Superior temporal gyrus (tissue), 1 donor: ENCODE measurements at regions not wholly inside any gene's neighbourhood (a gene's known extent, or its start where the extent isn't known, plus 50 kb on each side); places are given as distances from the start of the nearest gene placed in this dataset.
A peak's percentile ranks its signal among the peaks of the same experiment; 100 is the strongest.
"Not testable (repeated sequence)": the region's sequence is repeated elsewhere in the genome, so short reads cannot be mapped to it uniquely, and the experiment has no call there.

Experiments
- DNase-seq: peaks from one replicate; pipeline ENCODE4 v3.0.0-alpha.2; 2016; ENCODE audit errors: extremely low spot score

DNA sequence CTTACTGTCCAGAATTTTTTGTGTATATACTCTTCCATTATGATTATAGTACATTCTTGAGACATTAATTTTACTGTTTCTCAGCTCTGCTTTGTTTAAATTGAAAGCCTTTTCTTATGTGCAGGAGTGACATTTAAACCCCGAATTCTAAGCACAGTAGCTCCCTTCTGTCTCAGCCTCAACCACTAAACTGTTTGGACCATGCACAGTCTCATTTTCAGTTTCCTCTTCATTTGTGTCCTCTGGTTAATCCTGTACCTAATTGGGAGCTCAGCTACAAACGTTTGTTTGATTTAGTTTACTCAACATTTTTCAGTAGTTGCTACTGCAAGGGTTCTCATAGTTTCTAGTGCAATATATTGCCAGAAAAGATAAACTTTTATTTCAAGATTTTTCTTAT, 206.3 kb downstream of the SLITRK5 start:
- no peak for DNase-seq

DNA sequence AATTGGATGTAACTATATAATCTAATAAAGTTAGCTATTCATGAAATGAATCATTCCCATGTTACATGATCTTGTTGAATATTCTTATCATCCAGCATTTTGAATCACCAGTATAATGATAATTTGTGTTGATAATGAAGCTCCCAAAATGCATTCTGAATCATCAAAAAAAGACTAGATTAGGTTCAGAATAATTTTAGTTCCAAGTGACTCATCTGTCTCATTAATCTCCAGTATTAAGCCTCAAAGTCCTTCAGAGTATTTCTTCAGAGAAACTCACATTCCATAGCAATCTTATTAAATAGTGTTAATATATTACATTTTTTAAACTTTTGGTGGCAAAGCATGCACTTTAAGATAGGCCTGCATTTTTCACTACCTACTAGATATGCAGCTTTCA, 207.5 kb downstream of the SLITRK5 start:
- DNase-seq = no peak

DNA sequence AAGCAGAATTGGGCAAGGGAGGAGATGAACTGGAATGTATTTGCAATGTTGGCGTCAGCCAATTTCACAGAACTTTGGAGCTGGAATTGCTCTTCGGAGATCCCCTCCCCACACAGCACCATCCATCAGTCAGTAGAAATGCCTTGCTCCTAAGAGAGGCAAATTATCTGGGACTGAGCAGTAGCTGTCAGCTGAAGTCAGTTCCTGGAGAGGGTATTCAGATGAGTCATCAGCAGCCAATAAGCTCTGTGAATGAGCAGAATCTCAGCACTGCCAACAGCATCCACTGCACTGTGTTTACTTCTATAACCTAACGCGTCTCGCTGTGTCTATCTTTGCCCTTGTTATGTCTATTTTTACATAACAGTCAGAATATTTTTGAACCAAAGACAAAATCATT, 213.7 kb downstream of the SLITRK5 start:
- peak; percentile 36 for DNase-seq

- no peak for DNase-seq
These were observed 216.4 kb downstream of the SLITRK5 start for GRCh38 chr13:87887459-87888123.

DNA sequence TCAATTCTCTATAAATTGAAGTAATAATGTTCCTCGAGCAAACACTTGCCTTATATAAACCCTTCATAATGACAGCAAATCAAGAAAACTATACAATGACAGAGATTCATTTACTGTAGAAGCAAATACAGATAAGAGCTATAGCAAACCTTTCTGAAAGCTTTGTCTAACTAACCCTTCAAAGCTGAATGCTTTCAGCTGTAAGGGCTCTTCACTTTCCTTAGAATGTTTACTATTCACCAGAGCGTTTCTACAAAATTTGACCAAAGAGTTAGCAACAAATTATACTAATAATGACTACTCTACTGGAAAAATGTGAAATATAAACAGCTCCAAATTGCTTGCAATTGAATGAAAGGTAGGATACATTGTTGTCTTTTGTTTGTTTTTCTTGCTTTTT, 218.1 kb downstream of the SLITRK5 start:
- DNase-seq = no peak

DNA sequence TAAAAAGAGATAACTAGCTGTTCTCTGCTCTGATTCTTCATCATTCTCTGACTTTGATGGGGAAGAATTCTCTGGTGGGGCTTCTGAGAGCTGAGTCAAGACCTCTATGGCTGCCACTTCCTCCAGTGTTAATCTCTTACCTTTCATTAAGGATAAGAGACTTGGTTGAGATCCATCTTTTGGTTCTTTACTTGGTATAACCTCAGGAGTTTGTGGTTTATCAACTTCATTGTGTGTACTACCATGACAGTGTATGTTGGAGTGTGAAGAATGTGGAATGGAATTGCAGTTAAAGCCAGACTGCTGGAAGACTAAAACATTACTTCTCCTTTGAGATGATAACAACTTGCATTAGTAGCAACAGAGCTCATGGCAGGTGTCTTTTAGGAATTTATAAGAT, 222.0 kb downstream of the SLITRK5 start:
- DNase-seq = no peak

DNA sequence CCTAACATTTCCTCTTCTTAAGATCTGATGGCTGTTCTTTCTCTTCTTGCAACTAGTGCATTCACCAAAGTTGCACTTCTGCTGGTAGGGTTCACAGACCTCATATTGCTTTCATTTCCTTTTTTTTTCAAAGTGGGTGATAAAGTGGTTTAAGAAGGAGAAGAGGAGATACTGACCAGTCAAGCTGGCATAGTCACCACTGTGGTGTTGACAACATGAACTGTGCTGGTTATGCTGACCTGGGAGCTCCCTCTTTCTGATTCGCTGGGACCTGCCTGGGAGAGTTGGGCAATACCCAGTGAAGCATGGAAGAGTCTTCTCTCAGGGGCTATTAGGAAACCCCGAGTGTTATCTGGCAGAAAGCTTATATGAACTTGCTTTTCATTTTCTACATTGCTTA, 222.9 kb downstream of the SLITRK5 start:
- no peak for DNase-seq

- no peak for DNase-seq
These were observed 232.4 kb downstream of the SLITRK5 start for GRCh38 chr13:87903553-87903952.

DNA sequence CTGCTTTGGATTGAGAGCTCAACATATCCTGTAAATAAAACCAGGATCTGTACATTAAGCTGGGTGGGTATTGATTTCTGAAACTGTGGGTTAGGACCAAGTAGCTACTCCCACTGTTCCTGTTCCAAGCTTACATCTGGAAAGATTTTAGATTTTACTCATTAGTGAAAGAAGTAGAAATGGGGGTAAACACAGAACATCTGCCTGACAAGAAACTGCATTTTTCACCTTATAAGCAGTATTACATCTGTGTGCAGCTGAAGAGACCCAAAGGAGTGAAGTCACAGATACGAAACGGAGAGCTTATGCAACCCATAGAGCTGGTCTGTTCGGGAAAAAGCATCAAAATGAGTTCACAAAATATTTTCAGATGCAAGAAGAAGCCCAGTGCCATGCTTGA, 235.2 kb downstream of the SLITRK5 start:
- no peak for DNase-seq

GRCh38 chr13:87907202-87907601, 236.0 kb downstream of the SLITRK5 start:
- DNase-seq = no peak

- no peak for DNase-seq
These were observed 248.8 kb downstream of the SLITRK5 start for GRCh38 chr13:87919956-87920355.

DNA sequence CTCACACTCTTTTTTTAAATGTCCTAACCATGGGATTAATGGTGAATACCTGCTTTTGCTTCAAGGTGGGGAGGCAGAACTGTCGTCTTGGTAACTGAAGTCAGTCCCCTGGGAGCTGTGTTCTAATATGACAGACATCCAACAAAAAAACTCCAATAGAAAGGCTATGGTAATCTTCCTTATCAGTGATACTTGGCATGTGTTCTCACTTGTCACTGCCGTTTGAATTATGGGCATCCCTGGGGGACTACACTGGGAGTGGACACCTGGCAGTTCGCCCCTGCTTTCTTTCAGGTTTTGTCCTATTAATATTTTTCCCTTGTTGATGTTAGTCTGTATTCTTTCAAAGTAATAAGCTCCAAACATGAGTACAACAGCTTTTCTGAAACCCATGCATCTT, 252.6 kb downstream of the SLITRK5 start:
- no peak for DNase-seq

GRCh38 chr13:87925006-87925405, 253.8 kb downstream of the SLITRK5 start:
- no peak for DNase-seq

DNA sequence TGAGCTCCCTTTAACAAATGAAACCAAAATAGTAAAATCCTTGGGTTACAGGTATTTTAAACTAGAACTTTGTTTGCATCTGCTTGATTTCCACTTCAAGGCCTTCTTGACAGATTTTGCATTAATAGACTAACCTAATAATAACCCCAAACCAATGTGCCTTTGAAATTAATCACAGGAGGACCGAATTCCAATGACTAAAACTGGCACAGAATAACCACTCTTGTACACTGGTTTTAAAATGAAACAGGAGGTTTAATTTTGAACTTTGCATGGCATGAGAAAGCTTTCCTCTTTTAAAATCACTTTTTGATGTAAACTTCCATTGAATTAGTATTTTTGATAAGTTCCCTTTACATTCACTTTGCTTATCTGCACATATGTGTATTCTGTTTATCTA, 269.6 kb downstream of the SLITRK5 start:
- no peak for DNase-seq

DNA sequence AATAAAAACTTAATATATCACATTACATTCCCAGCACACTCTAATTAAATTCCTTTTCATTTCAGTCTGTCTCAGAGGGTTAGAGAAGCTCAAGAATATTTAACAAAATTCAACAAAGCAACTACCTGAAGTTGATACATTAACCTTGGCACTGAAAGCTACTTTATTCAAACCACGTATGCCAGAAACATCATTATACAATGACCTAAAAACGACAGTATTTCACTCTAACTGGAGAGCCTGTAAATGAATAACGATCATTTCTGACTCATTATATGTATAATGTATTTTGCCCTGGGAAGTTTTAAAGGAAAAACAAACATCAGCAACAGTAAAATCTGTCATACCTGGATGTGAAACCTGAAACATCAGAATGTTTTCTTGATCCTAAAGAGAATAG, 270.1 kb downstream of the SLITRK5 start:
- no peak for DNase-seq

DNA sequence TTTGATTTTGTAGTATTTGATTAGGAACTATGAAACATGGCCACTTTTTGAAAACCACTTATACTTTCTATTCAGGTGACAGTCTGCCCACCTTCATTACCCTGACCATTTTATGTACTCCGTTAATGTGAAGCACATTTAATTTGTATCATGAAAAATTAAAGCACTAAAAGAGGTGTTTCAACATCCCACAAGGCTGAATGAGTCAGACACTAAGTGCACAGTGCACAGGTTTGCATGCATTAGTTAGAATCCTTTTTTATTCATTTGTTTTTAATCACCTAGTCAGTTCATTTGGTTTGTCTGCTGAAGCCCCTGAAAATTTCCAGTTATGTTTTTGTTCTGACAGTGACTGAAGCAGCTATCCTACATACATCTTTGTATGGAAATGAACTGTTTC, 271.0 kb downstream of the SLITRK5 start:
- DNase-seq = no peak

- no peak for DNase-seq
These were observed 272.9 kb downstream of the SLITRK5 start for GRCh38 chr13:87944038-87944437.

- no peak for DNase-seq
These were observed 281.2 kb downstream of the SLITRK5 start for GRCh38 chr13:87952377-87952776.

DNA sequence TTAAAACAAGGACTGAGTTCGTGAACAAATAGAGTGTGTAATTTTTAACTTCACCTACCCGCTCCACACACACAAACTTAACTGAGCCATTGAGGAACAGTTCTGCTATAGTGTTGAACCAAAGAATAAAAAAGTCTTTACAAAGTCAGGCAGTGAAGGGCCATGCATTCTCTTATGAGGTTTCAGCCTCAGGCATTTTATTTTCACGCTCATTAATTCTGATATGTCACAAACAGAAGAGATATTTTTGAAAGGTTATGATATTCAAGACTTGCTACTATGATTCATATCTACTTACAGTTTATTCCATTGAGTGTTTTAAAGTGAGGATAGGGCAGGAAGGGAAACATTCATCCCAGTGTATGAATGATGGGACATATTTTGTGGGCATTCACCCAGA, 282.2 kb downstream of the SLITRK5 start:
- no peak for DNase-seq

DNA sequence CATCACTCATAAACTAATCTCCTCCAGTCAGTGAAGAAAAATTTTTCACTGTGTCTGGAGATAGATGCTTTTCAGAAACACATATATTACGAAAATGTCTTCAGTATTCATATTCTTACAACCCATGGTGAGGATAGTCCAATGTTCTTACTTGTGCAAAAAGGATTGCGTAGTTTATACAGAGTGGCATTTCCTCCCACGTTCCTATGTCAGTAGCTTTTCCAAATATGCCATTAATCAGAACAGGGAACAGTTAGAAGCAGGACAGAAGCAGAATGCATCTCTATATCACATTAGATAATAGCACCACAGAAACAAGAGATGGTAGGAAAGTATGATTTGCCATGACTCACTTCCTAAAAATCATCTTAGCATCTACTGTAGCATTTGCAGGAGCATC, 282.9 kb downstream of the SLITRK5 start:
- no peak for DNase-seq

DNA sequence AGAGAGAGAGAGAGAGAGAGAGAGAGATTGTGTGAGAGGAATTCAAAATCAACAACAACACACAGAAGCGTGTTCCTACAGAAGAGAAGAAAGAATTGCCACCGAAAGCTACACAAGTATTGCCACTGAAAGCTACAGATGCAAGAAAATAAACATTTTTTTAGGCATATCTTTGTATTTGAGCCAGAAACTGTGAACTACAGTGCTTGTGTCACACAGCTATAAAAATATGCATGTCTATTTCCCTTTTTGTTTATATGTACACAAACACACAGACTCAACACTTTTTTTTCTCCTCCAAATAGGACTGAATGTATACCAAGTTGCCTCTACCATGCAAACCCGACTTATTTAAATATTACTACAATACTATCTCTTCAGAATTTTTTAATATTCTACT, 290.4 kb downstream of the SLITRK5 start:
- DNase-seq = no peak

DNA sequence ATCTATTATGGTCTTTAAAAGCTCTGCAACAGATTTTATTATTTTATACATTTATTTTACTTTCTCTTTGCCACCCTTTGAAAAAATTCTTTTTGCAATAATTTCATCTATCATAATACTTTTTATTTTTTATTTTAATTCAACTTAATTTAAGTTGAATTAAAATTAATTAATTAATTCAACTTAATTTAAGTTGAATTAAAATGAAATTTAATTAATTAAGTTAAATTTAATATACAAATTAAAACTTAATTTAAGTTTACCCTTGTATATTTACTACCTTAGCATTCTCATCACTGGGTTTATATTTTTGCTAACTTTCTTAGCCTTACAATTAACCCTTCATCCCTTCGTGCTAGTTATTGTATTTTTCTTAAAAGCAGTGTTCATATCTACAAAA, 301.4 kb downstream of the SLITRK5 start:
- no peak for DNase-seq

- DNase-seq = no peak
These were observed 303.9 kb downstream of the SLITRK5 start for GRCh38 chr13:87975035-87975434.

DNA sequence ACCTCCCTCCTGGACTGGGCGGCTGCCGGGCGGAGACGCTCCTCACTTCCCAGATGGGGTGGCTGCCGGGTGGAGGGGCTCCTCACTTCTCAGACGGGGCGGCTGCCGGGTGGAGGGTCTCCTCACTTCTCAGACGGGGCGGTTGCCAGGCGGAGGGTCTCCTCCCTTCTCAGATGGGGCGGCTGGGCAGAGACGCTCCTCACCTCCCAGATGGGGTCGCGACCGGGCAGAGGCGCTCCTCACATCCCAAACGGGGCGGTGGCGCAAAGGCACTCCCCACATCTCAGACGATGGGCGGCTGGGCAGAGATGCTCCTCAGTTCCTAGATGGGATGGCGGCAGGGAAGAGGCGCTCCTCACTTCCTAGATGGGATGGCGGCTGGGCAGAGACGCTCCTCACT, 305.5 kb downstream of the SLITRK5 start:
- not testable (repeated sequence) for DNase-seq
